GM21529 (cell line): ENCODE measurements at regions not wholly inside any gene's neighbourhood (a gene's known extent, or its start where the extent isn't known, plus 50 kb on each side); places are given as distances from the start of the nearest gene placed in this dataset.
"Not testable (repeated sequence)": the region's sequence is repeated elsewhere in the genome, so short reads cannot be mapped to it uniquely, and the experiment has no call there.

ENCODE experiments used
- ATAC-seq: cut with Tn5 transposase; IDR thresholded peaks from one replicate; pipeline ENCODE4 v1.9.1; 2021; ENCODE audit not compliant: unreplicated experiment

DNA sequence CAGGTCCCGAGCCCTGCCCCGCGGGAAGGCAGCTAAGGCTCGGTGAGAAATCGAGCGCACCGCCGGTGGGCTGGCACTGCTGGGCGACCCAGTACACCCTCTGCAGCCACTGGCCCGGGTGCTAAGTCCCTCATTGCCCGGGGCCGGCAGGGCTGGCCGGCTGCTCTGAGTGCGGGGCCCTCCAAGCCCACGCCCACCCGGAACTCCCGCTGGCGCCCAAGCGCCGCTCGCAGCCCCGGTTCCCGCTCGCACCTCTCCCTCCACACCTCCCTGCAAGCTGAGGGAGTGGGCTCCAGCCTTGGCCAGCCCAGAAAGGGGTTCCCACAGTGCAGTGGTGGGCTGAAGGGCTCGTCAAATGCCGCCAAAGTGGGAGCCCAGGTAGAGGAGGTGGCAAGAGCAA, 63.2 kb upstream of the IER3 start:
- not testable (repeated sequence) for ATAC-seq

DNA sequence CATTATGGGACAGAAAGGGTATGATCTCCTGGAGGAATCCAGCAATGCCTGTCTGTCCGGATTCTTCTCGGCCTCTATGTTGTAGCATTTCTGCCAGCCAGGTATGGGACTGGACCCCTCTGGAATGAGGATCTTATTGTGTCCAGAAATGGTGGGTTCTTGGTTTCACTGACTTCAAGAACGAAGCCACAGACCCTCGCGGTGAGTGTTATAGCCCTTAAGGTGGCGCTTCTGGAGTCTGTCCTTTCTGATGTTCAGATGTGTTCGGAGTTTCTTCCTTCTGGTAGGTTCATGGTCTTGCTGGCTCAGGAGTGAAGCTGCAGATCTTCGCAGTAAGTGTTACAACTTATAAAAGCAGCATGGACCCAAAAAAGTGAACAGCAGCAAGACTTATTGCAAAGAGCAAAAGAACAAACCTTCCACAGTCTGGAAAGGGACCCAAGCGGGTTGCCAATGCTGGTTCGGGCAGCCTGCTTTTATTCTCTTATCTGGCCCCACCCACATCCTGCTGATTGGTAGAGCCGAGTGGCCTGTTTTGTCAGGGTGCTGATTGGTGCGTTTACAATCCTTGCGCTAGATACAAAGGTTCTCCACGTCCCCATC, 62.3 kb upstream of the IER3 start:
- ATAC-seq, result no peak

DNA sequence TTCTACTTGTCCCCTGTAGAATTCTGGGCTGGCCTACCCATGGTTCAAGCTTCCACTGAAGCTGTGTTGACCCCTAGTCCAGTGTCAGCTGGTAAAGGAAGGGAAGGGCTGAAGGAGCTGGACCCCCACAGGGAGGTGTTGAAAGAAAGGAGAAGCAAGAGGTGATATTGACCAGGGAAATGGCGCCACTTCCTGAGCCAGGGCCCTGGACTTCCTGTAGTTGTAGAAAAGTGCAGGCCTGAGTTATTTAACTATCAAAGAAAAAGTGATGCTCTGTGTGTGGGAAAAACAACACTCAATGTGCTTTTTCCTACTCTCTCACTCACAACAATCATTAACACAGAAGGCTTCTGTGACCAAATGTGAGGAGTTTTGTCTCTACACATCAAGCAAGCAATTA, 60.0 kb upstream of the IER3 start:
- no peak for ATAC-seq

DNA sequence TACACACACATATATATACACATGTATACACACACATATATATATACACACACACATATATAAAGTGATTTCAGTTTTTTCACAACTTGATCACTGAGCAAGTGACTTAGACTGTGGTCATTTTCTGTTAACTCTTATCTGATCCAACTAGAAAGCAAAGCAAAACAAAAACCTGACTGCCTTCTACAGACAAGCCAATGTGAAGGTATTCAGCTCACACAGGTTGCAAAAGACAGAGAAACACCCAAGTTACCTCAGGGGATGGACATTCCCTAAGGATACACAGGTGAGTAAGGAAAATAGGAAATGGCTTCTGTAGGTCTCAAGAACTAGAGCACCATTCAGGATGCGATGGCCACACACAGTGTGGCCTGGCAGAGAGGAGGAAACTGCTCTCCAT, 58.4 kb upstream of the IER3 start:
- ATAC-seq, result no peak

DNA sequence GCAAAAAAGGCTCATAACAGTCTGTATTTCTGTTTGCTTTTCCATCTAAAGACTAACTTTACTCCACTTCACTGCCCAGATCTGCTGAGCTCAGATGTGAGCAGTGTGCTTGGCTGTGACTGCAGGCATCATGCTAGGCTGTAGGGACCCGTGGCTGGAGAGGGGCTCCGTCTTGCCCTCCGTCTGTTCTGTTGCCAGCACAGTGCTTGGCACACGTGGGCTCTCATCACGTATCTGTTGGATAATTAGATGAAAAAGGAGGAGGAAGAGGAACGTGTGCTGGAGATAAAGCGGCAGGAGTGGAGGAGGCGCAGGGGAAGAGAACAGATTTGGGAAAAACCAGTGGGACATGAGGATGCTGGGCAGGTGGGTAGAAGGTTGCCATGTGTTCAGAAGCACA, 57.6 kb upstream of the IER3 start:
- no peak for ATAC-seq

DNA sequence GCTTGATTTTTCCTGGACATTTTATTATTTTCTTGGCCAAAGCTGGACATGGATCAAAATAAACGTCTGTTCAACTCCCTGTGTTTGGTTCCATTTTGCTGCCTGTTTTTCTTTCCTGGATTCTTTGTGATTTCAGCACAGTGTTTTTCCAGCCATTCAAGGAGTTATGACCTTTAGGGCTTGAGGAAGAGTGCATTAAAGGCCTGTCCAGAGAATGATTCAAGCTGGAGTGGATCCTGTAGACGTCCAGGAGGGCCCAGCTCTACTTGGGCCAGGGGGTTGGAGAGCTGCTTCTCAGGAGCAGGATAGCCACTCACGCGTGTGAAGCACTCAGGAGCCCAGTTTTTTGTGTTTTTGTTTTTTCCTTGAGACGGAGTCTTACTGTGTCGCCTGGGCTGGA, 56.5 kb upstream of the IER3 start:
- no peak for ATAC-seq

DNA sequence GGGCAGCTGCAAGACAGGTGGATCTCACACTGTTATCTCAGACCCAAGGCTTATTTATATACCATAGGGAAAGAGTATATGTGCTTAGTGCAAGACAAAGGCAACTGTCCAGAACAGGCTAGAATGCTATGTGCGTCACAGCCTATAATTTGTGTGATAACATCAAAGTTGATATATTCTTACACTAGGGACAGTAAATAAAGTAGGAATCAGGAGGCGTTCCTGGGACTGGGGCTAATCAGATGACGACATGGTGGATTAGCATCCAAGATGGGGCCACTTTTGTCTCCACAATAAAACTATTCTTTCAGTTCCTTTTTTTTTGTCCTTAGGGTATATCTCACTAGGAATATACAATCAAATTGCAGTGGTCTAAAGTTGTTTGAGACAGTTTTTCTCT, 54.9 kb upstream of the IER3 start:
- ATAC-seq, result no peak

DNA sequence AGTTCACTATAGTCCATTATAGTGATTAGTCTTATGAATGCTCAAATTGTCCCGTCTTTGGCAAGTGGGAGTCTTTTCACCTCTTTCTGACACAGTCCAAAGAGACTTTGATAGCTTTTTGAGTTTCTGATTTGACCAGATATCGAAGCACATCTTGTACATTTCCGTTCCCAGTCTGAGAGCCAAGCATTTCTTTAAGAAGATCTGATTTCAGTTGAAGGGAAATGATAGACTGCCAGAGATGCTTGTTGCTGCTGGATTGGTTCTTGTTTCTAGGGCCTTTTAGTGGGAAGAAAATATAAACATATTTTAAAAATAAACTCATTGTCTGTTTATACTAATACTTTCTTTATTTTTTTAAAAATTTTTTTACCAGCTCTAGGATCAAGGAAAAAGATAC, 54.1 kb upstream of the IER3 start:
- no peak for ATAC-seq

DNA sequence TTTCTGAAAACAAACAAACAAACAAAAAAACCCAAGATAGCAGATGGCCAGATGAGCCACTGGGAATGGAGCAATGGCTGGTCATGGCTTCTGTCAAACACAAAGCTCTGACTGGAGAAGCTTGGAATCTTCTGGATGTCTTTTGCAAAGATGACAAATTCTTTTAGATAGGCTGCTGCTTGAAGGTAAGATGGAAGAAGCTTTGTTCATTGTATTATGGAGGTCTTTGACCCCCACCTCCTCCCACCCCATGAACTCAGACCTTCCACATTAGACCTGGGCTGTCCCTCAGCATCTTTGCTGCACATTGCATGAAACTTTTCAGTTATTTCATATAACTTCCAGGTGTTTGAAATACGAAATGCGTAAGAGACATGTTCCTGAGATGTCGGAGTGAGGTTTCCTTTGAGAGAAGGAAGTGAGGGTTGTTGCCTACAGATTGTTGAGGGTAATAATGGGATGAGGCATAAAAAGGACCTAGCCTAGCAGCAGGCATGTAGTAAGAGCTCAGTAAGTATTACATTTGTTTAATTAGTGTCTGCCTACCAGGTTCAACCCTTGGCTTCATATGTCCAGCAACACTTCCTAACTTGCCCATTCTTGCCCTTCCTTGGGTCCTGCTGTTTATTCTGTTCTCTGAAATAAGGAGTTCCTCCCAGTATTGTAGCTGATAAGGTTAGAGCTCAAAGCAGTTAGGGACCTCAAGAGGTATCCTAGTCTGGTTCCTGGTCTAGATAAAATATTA, 51.4 kb upstream of the IER3 start:
- ATAC-seq, result no peak
